K562 (cell line): ENCODE measurements at regions not wholly inside any gene's neighbourhood (a gene's known extent, or its start where the extent isn't known, plus 50 kb on each side); places are given as distances from the start of the nearest gene placed in this dataset.

ENCODE experiments used
- ARID3A ChIP-seq: IDR thresholded peaks from 2 replicates; pipeline ENCODE4 v1.6.1; 2012; ENCODE audit warnings: low read depth, low read length, improper control_type of control experiment, borderline replicate concordance
- CBFA2T3 ChIP-seq: fragments of 450-650 bp; IDR thresholded peaks from 2 replicates; pipeline ENCODE4 v1.6.1; 2017
- CBX8 ChIP-seq: fragments of 200-600 bp; sonication (generic); IDR thresholded peaks from 2 replicates; pipeline ENCODE4 v1.6.1; 2012; ENCODE audit warnings: borderline replicate concordance, mixed run types, low read depth, mild to moderate bottlenecking, moderate library complexity, mixed read lengths, low read length, control low read depth, inconsistent platforms; ENCODE audit not compliant: poor library complexity, severe bottlenecking; ENCODE audit errors: extremely low read depth
- CHD7 ChIP-seq: fragments of 200-600 bp; sonication (generic); IDR thresholded peaks from one replicate; pipeline ENCODE4 v1.6.1; 2012; ENCODE audit warnings: mild to moderate bottlenecking, low read depth, low read length, inconsistent platforms
- E2F4 ChIP-seq: sonication (generic); formaldehyde crosslinking; IDR thresholded peaks from 2 replicates; pipeline ENCODE4 v1.8.0; 2022; ENCODE audit warnings: mild to moderate bottlenecking, low read depth, missing genetic modification reagents
- ELF1 ChIP-seq: fragments of 200-800 bp; sonication (Bioruptor generic); IDR thresholded peaks from 2 replicates; pipeline ENCODE4 v1.6.1; 2016; ENCODE audit warnings: missing genetic modification characterization, missing compliant biosample characterization
- GATA2 ChIP-seq: sonication (generic); formaldehyde crosslinking; IDR thresholded peaks from 2 replicates; pipeline ENCODE4 v1.4.0; 2020; ENCODE audit warnings: mild to moderate bottlenecking, missing genetic modification reagents
- GATAD2B ChIP-seq: fragments of 450-650 bp; IDR thresholded peaks from 2 replicates; pipeline ENCODE4 v1.6.1; 2017; ENCODE audit warnings: mild to moderate bottlenecking, borderline replicate concordance
- MED1 ChIP-seq: sonication (generic); formaldehyde crosslinking; IDR thresholded peaks from 2 replicates; pipeline ENCODE4 v1.8.1; 2023; ENCODE audit warnings: missing genetic modification reagents, borderline replicate concordance
- MTA1 ChIP-seq: fragments of 450-650 bp; IDR thresholded peaks from 2 replicates; pipeline ENCODE4 v1.6.1; 2017; ENCODE audit warnings: borderline replicate concordance
- MTF1 ChIP-seq: fragments of 250-450 bp; sonication (Bioruptor Pico); IDR thresholded peaks from 2 replicates; pipeline ENCODE4 v1.9.0; 2021; ENCODE audit warnings: moderate library complexity, mild to moderate bottlenecking, inconsistent platforms, borderline replicate concordance
- NUFIP1 ChIP-seq: fragments of 450-650 bp; IDR thresholded peaks from 2 replicates; pipeline ENCODE4 v1.6.1; 2018; ENCODE audit not compliant: partially characterized antibody
- SRSF1 ChIP-seq: fragments of 200-400 bp; formaldehyde crosslinking; IDR thresholded peaks from 2 replicates; pipeline ENCODE4 v1.6.1; 2017; ENCODE audit warnings: mild to moderate bottlenecking, low read depth, low read length, moderate library complexity
- TEAD2 ChIP-seq: fragments of 450-650 bp; IDR thresholded peaks from 2 replicates; pipeline ENCODE4 v1.6.1; 2016; ENCODE audit warnings: missing genetic modification characterization, control low read depth, missing compliant biosample characterization
- ZC3H8 ChIP-seq: fragments of 450-650 bp; IDR thresholded peaks from 2 replicates; pipeline ENCODE4 v1.6.1; 2017
- ZSCAN29 ChIP-seq: fragments of 450-650 bp; IDR thresholded peaks from 2 replicates; pipeline ENCODE4 v1.6.1; 2017

- TF ChIP-seq CHD7, result no peak
- TF ChIP-seq ELF1 (tag), result no peak
- no peak for TF ChIP-seq MTA1
- TF ChIP-seq ARID3A, result no peak
- TF ChIP-seq ZSCAN29, result no peak
- no peak for TF ChIP-seq CBFA2T3
- TF ChIP-seq E2F4 (CRISPR knock-in tag), result no peak
- TF ChIP-seq MTF1, result no peak
- TF ChIP-seq GATAD2B, result no peak
- no peak for TF ChIP-seq GATA2 (CRISPR knock-in tag)
- no peak for TF ChIP-seq NUFIP1
- TF ChIP-seq ZC3H8, result no peak
- TF ChIP-seq SRSF1, result no peak
- TF ChIP-seq CBX8, result no peak
- no peak for TF ChIP-seq TEAD2 (tag)
- no peak for TF ChIP-seq MED1 (CRISPR knock-in tag)
These were observed 168.4 kb upstream of the WSCD1 start (continued) for GRCh38 chr17:5901731-5902130.
